ENCODE measurements at regions not wholly inside any gene's neighbourhood (a gene's known extent, or its start where the extent isn't known, plus 50 kb on each side); places are given as distances from the start of the nearest gene placed in this dataset.

GRCh38 chr18:1229634-1230033, 325.0 kb downstream of the ADCYAP1 start:
- TF ChIP-seq POLR2AphosphoS5 (IDR thresholded peaks at IDR 0.05; ENCODE audit: insufficient read depth in 1 of 2, low read depth in 1 of 2) (no peak), POLR2A (IDR thresholded peaks at IDR 0.05) (no peak)
- TF ChIP-seq, protein P1, sequence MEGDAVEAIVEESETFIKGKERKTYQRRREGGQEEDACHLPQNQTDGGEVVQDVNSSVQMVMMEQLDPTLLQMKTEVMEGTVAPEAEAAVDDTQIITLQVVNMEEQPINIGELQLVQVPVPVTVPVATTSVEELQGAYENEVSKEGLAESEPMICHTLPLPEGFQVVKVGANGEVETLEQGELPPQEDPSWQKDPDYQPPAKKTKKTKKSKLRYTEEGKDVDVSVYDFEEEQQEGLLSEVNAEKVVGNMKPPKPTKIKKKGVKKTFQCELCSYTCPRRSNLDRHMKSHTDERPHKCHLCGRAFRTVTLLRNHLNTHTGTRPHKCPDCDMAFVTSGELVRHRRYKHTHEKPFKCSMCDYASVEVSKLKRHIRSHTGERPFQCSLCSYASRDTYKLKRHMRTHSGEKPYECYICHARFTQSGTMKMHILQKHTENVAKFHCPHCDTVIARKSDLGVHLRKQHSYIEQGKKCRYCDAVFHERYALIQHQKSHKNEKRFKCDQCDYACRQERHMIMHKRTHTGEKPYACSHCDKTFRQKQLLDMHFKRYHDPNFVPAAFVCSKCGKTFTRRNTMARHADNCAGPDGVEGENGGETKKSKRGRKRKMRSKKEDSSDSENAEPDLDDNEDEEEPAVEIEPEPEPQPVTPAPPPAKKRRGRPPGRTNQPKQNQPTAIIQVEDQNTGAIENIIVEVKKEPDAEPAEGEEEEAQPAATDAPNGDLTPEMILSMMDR (IDR thresholded peaks at IDR 0.05): no peak
- DNase-seq (ENCODE audit: extremely low spot score in 2 of 2): no peak
- H3K4me1 ChIP-seq: no peaks in the 10 kb centered on the region
- H3K27ac ChIP-seq: no peak overlapping the region
- H3K4me3 ChIP-seq: no peak overlapping the region
- no peaks in the 10 kb centered on the region for H3K36me3 ChIP-seq
- H3K9me3 ChIP-seq: no peaks in the 10 kb centered on the region
- intact Hi-C loops (cut with DNase I): no loop called here
- H3K27me3 ChIP-seq: no peaks in the 10 kb centered on the region

DNA sequence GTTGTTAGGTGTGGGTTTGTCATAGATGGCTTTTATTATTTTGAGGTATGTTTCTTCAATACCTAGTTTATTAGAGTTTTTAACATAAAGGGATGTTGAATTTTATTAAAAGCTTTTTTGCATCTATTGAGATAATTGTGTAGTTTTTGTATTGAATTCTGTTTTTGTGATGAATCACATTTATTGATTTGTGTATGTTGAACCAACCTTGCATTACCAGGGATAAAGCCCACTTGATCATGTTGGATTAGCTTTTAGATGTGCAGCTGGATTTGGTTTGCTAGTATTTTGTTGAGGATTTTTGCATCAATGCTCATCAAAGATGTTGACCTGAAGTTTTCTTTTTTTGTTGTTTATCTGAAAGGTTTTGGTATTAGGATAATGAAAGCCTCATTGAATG, 328.2 kb downstream of the ADCYAP1 start:
- Histone ChIP-seq H3K4me3 (no peak overlapping the region), H3K9me3 (no peaks in the 10 kb centered on the region), H3K27me3 (no peaks in the 10 kb centered on the region), H3K36me3 (no peaks in the 10 kb centered on the region), H3K4me1 (no peaks in the 10 kb centered on the region), H3K27ac (no peak overlapping the region)
- TF ChIP-seq, protein P1 (IDR thresholded peaks at IDR 0.05): no peak
- intact Hi-C loops (cut with DNase I): no loop called here
- no peak for DNase-seq (ENCODE audit: extremely low spot score in 2 of 2)

GRCh38 chr18:1240701-1241100, 336.0 kb downstream of the ADCYAP1 start:
- intact Hi-C loops (cut with DNase I): no loop called here
- Histone ChIP-seq H3K4me3 (no peak overlapping the region), H3K27ac (no peak overlapping the region), H3K27me3 (no peaks in the 10 kb centered on the region), H3K4me1 (no peaks in the 10 kb centered on the region), H3K9me3 (no peaks in the 10 kb centered on the region), H3K36me3 (no peaks in the 10 kb centered on the region)
- no peak for TF ChIP-seq POLR2A (IDR thresholded peaks at IDR 0.05)
- TF ChIP-seq, protein P1 (IDR thresholded peaks at IDR 0.05): no peak
- TF ChIP-seq POLR2AphosphoS5 (IDR thresholded peaks at IDR 0.05; ENCODE audit: insufficient read depth in 1 of 2, low read depth in 1 of 2): no peak
- DNase-seq (ENCODE audit: extremely low spot score in 2 of 2): no peak

DNA sequence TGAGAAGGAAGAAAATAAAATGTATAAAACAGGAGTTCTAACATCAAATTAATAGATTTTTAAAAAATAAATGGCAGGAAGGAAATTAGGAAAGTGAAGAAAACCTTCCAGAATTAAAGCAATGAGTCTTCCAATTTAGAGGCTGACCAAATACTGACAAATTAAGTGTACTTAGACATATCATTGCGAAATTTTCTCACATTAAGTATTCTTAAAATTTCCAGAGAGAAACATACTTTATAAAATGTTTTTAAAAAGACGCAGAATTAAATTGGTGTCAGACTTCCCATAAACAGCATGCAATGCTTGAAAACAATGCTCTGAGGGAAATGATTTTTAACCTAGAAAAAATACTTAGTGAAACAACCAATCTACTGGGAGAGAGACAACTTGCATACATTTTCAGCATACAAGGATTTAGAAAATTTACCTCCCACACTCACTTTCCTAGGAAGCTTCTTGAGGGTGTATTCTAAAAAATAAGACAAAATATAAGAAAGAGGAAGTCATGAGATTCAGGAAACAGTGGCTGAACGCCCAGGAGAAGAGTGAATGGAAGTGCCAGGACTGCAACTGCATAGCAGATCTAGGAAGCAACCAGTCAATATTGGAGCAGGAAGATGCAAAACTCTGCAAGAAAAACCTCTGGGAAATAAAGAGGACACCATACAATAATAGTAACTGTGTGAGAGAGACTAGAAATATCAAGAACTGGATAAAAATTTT, 339.9 kb downstream of the ADCYAP1 start:
- Histone ChIP-seq H3K9me3 (no peaks in the 10 kb centered on the region), H3K27ac (no peak overlapping the region), H3K27me3 (no peaks in the 10 kb centered on the region), H3K4me1 (no peaks in the 10 kb centered on the region), H3K4me3 (no peak overlapping the region), H3K36me3 (no peaks in the 10 kb centered on the region)
- DNase-seq (ENCODE audit: extremely low spot score in 2 of 2): no peak
- TF ChIP-seq POLR2AphosphoS5 (IDR thresholded peaks at IDR 0.05; ENCODE audit: insufficient read depth in 1 of 2, low read depth in 1 of 2): no peak
- TF ChIP-seq, protein P1 (IDR thresholded peaks at IDR 0.05): no peak
- no peak for TF ChIP-seq POLR2A (IDR thresholded peaks at IDR 0.05)
- intact Hi-C loops (cut with DNase I): no loop called here

GRCh38 chr18:1246827-1247226, 342.2 kb downstream of the ADCYAP1 start:
- intact Hi-C loops (cut with DNase I): no loop called here
- TF ChIP-seq POLR2AphosphoS5 (IDR thresholded peaks at IDR 0.05; ENCODE audit: insufficient read depth in 1 of 2, low read depth in 1 of 2) (no peak), POLR2A (IDR thresholded peaks at IDR 0.05) (no peak)
- TF ChIP-seq, protein P1 (IDR thresholded peaks at IDR 0.05): no peak
- Histone ChIP-seq H3K4me3 (no peak overlapping the region), H3K27ac (no peak overlapping the region), H3K36me3 (no peaks in the 10 kb centered on the region), H3K27me3 (no peaks in the 10 kb centered on the region), H3K4me1 (no peaks in the 10 kb centered on the region), H3K9me3 (no peaks in the 10 kb centered on the region)
- no peak for DNase-seq (ENCODE audit: extremely low spot score in 2 of 2)
